ENCODE measurements at regions not wholly inside any gene's neighbourhood (a gene's known extent, or its start where the extent isn't known, plus 50 kb on each side); places are given as distances from the start of the nearest gene placed in this dataset.
"Not testable (repeated sequence)": the region's sequence is repeated elsewhere in the genome, so short reads cannot be mapped to it uniquely, and the experiment has no call there.

DNA sequence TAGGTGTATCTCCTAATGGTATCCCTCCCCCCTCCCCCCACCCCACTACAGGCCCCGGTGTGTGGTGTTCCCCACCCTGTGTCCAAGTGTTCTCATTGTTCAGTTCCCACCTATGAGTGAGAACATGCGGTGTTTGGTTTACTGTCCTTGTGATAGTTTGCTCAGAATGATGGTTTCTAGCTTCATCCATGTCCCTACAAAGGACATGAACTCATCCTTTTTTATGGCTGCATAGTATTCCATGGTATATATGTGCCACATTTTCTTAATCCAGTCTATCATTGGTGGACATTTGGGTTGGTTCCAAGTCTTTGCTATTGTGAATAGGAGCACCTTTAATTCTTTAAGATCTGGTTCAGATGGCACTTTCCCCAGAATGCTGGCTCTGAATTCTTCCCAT, 58.5 kb upstream of the PTGFRN start:
- DNase-seq (ENCODE audit: low read depth) = not testable (repeated sequence)

GRCh38 chr1:116851846-116852245, 57.9 kb upstream of the PTGFRN start:
- DNase-seq (ENCODE audit: low read depth) = no peak

GRCh38 chr1:116852367-116852766, 57.3 kb upstream of the PTGFRN start:
- DNase-seq (ENCODE audit: low read depth) = no peak

DNA sequence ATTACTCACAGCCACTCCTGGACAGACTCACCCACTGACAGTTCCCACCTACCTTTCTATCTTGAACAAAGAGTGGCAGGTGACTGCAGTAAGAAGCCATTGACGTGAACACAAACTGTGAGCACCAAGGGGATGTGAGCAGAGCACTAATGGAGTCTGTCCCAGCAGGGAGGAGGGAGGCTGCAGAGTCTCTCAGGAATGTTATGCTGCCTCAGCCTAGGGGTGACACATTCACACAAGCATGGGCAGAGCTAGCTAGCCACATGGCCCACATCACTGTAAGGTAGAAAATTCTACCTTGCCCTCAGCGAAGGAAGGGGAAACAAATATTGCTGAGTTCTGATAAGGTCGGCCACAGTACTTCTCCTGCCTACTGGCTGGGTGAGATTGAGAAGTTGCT, 56.8 kb upstream of the PTGFRN start:
- DNase-seq (ENCODE audit: low read depth) = no peak

- no peak for DNase-seq (ENCODE audit: low read depth)
Measured at GRCh38 chr1:116853680-116854402, 55.9 kb upstream of the PTGFRN start.

GRCh38 chr1:116854403-116854690, 55.4 kb upstream of the PTGFRN start:
- no peak for DNase-seq (ENCODE audit: low read depth)

- no peak for DNase-seq (ENCODE audit: low read depth)
Measured at GRCh38 chr1:116854716-116855115, 55.0 kb upstream of the PTGFRN start.

- no peak for DNase-seq (ENCODE audit: low read depth)
Measured at GRCh38 chr1:116855191-116855619, 54.5 kb upstream of the PTGFRN start.

DNA sequence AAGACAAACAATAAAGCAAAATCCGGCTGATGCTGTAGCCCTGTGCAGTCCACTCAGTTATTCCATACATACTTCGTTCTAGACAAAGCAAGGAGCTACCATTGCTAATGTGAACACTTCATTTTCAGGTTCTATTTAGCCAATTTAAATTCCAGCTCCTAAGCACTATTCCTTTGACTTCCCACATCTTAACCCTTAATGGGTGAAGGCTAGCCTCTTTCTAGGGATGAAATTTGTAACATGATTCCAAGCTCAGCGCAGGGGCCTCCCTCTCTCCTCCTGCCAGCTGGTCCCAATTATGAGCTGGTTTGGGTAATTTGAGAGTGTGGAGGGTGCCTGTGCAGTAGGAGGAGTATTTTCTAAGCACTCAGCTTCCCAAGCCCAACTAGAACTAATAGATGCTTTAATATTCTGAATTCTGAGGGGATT, 53.9 kb upstream of the PTGFRN start:
- DNase-seq (ENCODE audit: low read depth) = peak; percentile 69

DNA sequence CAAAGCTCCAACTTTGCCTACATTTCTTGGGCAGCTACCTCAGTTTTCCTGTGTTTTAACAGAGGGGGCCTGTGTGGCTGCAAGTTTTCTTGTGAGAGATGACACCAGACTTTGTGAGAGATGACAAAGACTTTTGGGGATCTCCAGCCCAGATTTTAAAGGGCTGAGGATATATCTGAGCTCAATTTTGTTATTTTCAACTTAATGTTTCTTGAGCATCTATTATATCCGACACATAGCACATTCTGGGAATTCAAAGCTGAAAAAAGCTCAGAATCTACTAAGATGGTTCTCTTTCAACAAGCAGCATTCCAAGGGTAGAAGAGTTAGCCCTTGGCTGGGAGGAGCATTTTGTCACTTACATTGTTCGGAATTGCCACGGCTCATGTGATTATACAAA, 53.4 kb upstream of the PTGFRN start:
- DNase-seq (ENCODE audit: low read depth) = no peak

DNA sequence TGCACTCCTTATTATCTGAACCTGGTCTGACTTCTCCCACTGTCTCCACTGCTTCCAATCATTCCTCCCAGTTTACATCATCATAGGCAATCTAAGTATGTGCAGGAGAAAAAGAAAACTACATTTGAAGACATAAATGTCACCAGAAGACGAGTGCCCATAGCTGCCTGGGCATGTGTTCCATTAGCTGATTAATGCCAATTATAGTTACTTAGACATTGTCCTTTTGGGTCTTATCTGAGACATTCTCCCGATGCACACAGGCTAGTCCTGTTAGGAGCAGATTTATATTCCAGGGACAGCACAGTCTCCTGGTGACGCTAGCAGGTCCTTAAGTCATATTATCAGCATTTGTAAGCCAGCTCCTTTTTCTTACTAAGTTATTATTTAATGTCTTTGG, 52.6 kb upstream of the PTGFRN start:
- no peak for DNase-seq (ENCODE audit: low read depth)
